Neural cell (in vitro differentiated cells): ENCODE measurements at regions not wholly inside any gene's neighbourhood (a gene's known extent, or its start where the extent isn't known, plus 50 kb on each side); places are given as distances from the start of the nearest gene placed in this dataset.

ENCODE experiments used
- H2AFZ ChIP-seq: fragments of 200-600, 300-800 bp; sonication (generic), shearing (Covaris generic); 2 replicates; pipeline ENCODE4 v1.6.0; 2014; ENCODE audit warnings: low read depth, mild to moderate bottlenecking, antibody characterized with exemption, low read length, moderate library complexity
- H3F3A ChIP-seq: fragments of 200-600 bp; shearing (Covaris generic); 2 replicates; pipeline ENCODE4 v1.6.1; 2016; ENCODE audit warnings: mild to moderate bottlenecking, moderate library complexity, mixed read lengths, antibody characterized with exemption, low read length; ENCODE audit not compliant: insufficient read depth, poor library complexity, severe bottlenecking
- H3K27ac ChIP-seq: fragments of 200-600, 300-800 bp; sonication (generic), shearing (Covaris generic); 2 replicates; pipeline ENCODE4 v1.5.1; 2014; ENCODE audit warnings: mild to moderate bottlenecking, low read length, moderate library complexity
- H3K27me3 ChIP-seq: fragments of 300-800, 200-600 bp; sonication (generic), shearing (Covaris generic); 2 replicates; pipeline ENCODE4 v1.6.0; 2014; ENCODE audit warnings: mild to moderate bottlenecking, low read depth, low read length, moderate library complexity; ENCODE audit not compliant: insufficient read depth
- H3K36me3 ChIP-seq: fragments of 300-800, 200-600 bp; sonication (generic), shearing (Covaris generic); 2 replicates; pipeline ENCODE4 v1.5.1; 2014; ENCODE audit warnings: mild to moderate bottlenecking, antibody characterized with exemption, low read length, moderate library complexity; ENCODE audit not compliant: insufficient read depth
- H3K4me2 ChIP-seq: fragments of 300-800, 200-600 bp; sonication (generic), shearing (Covaris generic); 2 replicates; pipeline ENCODE4 v1.6.0; 2014; ENCODE audit warnings: mild to moderate bottlenecking, low read length
- H3K4me3 ChIP-seq: fragments of 300-800, 200-600 bp; sonication (generic), shearing (Covaris generic); 2 replicates; pipeline ENCODE4 v1.5.1; 2014; ENCODE audit warnings: mild to moderate bottlenecking, low read length, moderate library complexity
- H3K79me2 ChIP-seq: fragments of 200-600 bp; shearing (Covaris generic); replicated peaks from 2 replicates; pipeline ENCODE4 v1.6.0; 2014; ENCODE audit warnings: mild to moderate bottlenecking, low read length, moderate library complexity; ENCODE audit not compliant: insufficient read depth
- H3K9ac ChIP-seq: fragments of 300-800, 200-600 bp; sonication (generic), shearing (Covaris generic); 2 replicates; pipeline ENCODE4 v1.6.1; 2016; ENCODE audit warnings: mild to moderate bottlenecking, low read length, mixed read lengths
- H3K9me2 ChIP-seq: fragments of 200-600 bp; shearing (Covaris generic); 2 replicates; pipeline ENCODE4 v1.6.1; 2016; ENCODE audit warnings: mild to moderate bottlenecking, low read length, mixed read lengths; ENCODE audit not compliant: insufficient read depth
- H3K9me3 ChIP-seq: fragments of 200-600, 300-800 bp; sonication (generic), shearing (Covaris generic); 2 replicates; pipeline ENCODE4 v1.6.1; 2016; ENCODE audit warnings: mild to moderate bottlenecking, mixed run types, low read length, moderate library complexity, mixed read lengths
- H4K20me1 ChIP-seq: fragments of 200-600 bp; shearing (Covaris generic); 2 replicates; pipeline ENCODE4 v1.6.1; 2016; ENCODE audit warnings: mild to moderate bottlenecking, mixed run types; ENCODE audit not compliant: insufficient read depth
- CTCF ChIP-seq: fragments of 450-650 bp; IDR thresholded peaks from 2 replicates; pipeline ENCODE4 v1.5.1; 2014; ENCODE audit warnings: antibody characterized with exemption, mild to moderate bottlenecking, moderate library complexity; ENCODE audit not compliant: poor library complexity, severe bottlenecking
- EP300 ChIP-seq: fragments of 450-650 bp; conservative IDR thresholded peaks from 2 replicates; pipeline ENCODE4 v1.6.1; 2014; ENCODE audit warnings: antibody characterized with exemption, mild to moderate bottlenecking, moderate library complexity; ENCODE audit not compliant: poor library complexity, severe bottlenecking
- EZH2 ChIP-seq: fragments of 200-600, 300-800 bp; shearing (Covaris generic), sonication (generic); IDR thresholded peaks from 2 replicates; pipeline ENCODE4 v1.6.1; 2014; ENCODE audit warnings: antibody characterized with exemption, low read length, borderline replicate concordance, mild to moderate bottlenecking; ENCODE audit not compliant: insufficient read depth, poor library complexity, severe bottlenecking
- MXI1 ChIP-seq: fragments of 450-650 bp; conservative IDR thresholded peaks from 2 replicates; pipeline ENCODE4 v1.6.1; 2014; ENCODE audit warnings: antibody characterized with exemption, mild to moderate bottlenecking; ENCODE audit not compliant: poor library complexity, severe bottlenecking
- POLR2AphosphoS5 ChIP-seq: IDR thresholded peaks from 2 replicates; pipeline ENCODE4 v1.6.1; 2012
- RAD21 ChIP-seq: fragments of 450-650 bp; conservative IDR thresholded peaks from 2 replicates; pipeline ENCODE4 v1.6.1; 2014; ENCODE audit warnings: antibody characterized with exemption, mild to moderate bottlenecking, moderate library complexity
- REST ChIP-seq: IDR thresholded peaks from 2 replicates; pipeline ENCODE4 v1.6.1; 2012; ENCODE audit warnings: borderline replicate concordance
- SMC3 ChIP-seq: fragments of 450-650 bp; conservative IDR thresholded peaks from 2 replicates; pipeline ENCODE4 v1.6.1; 2014; ENCODE audit warnings: antibody characterized with exemption, mild to moderate bottlenecking, moderate library complexity; ENCODE audit not compliant: poor library complexity
- TAF1 ChIP-seq: IDR thresholded peaks from 2 replicates; pipeline ENCODE4 v1.6.1; 2012; ENCODE audit warnings: low read depth

DNA sequence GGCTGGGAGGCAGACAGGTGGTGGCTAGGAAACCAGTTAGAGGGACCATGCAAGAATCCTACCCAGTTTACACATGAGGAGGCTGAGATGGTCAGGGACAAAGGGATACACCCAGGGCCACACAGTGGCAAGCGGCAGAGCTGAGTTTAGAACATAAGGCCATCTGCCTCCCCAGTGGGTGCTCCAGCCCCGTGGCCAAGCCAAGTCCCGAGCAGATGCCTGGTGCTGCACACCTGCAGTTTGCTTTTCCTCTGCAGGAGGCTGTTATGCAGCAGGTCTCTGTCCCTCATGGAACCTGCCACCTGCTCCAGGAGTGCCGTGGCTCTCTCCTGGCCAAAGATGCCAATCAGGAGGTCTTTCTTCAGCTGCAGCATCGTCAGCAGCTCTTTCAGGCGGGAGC, 70.8 kb downstream of the SYNE3 start:
- H3K36me3 ChIP-seq: no peaks in the 10 kb centered on the region
- H3K9me3 ChIP-seq: no peaks in the 10 kb centered on the region

GRCh38 chr14:95445161-95445560, 71.3 kb downstream of the SYNE3 start:
- H3K4me2 ChIP-seq: no peak overlapping the region
- H3K27ac ChIP-seq: no peak overlapping the region
- no peak overlapping the region for H3K9ac ChIP-seq
- no peaks in the 10 kb centered on the region for H3K79me2 ChIP-seq
- no peak overlapping the region for H2AFZ ChIP-seq
- no peak overlapping the region for H3K4me3 ChIP-seq
- no peaks in the 10 kb centered on the region for H4K20me1 ChIP-seq
- no peaks in the 10 kb centered on the region for H3K9me3 ChIP-seq
- no peaks in the 10 kb centered on the region for H3K9me2 ChIP-seq
- no peaks in the 10 kb centered on the region for H3F3A ChIP-seq
- no peaks in the 10 kb centered on the region for H3K36me3 ChIP-seq
- no peaks in the 10 kb centered on the region for H3K27me3 ChIP-seq
- TF ChIP-seq MXI1 (no peak), POLR2AphosphoS5 (no peak), EP300 (no peak), EZH2 (no peak), RAD21 (no peak), SMC3 (no peak), REST (no peak), TAF1 (no peak)

More for the DNA sequence above, 70.8 kb downstream of the SYNE3 start:
- TF ChIP-seq EZH2: no peak
- no peak for TF ChIP-seq CTCF
- no peak for TF ChIP-seq TAF1
- TF ChIP-seq MXI1: no peak
- TF ChIP-seq POLR2AphosphoS5: no peak
- no peak for TF ChIP-seq REST
- TF ChIP-seq SMC3: no peak
- no peak for TF ChIP-seq EP300
- TF ChIP-seq RAD21: no peak
- Histone ChIP-seq H2AFZ (no peak overlapping the region), H4K20me1 (no peaks in the 10 kb centered on the region), H3K79me2 (no peaks in the 10 kb centered on the region), H3K27ac (no peak overlapping the region), H3K4me2 (no peak overlapping the region), H3K4me3 (no peak overlapping the region), H3F3A (no peaks in the 10 kb centered on the region), H3K9ac (no peak overlapping the region), H3K9me2 (no peaks in the 10 kb centered on the region), H3K27me3 (no peaks in the 10 kb centered on the region)
